ENCODE measurements at regions not wholly inside any gene's neighbourhood (a gene's known extent, or its start where the extent isn't known, plus 50 kb on each side); places are given as distances from the start of the nearest gene placed in this dataset.

DNA sequence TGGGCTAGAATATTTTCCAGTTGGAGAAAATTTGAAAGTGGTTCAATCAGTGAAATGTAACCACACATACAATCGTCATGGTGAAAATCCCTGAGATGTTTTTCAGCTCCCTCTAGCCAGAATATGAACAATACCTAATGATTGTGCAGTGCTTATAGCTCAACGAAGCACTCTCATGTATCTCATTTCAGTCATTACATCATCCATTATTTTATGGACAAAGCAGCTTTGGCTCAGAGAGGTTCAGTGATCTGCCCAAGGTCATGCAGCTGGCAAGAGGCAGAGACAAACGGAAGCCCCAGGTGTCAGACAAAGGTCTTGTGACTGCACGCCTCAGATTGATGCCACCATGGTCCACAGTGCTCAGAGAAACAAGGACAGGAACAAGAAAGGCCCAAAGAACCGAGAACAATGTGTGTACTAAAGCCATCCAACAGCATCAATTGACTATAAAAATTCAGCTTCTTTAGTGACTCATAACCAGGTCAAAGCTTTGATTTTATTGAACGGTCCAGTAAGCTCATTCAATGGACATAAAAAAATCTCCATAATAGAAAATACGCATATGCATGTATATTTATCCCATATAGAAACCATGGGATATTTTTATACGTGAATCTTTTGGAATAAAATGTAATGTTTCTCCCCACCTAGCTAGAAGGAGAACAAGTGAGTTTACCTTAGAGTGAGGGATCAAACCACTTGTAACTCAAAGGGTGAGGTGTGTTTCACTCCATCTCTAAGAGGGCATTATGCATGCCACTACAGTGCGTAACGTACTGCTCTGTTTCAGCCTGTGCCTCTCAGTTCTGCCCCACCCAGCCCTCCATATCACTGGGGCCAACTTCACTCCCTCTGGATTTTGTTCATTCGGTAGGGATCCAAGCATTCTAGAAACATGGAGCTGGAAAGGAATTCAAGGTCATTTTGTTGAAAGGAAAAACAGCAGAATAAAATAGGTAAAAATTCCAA, 141.8 kb downstream of the GRIN2B start (continued):
- TF ChIP-seq, protein P1, sequence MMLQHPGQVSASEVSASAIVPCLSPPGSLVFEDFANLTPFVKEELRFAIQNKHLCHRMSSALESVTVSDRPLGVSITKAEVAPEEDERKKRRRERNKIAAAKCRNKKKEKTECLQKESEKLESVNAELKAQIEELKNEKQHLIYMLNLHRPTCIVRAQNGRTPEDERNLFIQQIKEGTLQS (IDR thresholded peaks at IDR 0.05) = no peak
- no peak for TF ChIP-seq EGR1 (IDR thresholded peaks at IDR 0.05; ENCODE audit: low read depth in 2 of 2)
- TF ChIP-seq JUND (IDR thresholded peaks at IDR 0.05) = no peak
- TF ChIP-seq, protein P2, sequence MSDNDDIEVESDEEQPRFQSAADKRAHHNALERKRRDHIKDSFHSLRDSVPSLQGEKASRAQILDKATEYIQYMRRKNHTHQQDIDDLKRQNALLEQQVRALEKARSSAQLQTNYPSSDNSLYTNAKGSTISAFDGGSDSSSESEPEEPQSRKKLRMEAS (IDR thresholded peaks at IDR 0.05) = no peak
- no peak for TF ChIP-seq HNF4A (conservative IDR thresholded peaks at IDR 0.05)

DNA sequence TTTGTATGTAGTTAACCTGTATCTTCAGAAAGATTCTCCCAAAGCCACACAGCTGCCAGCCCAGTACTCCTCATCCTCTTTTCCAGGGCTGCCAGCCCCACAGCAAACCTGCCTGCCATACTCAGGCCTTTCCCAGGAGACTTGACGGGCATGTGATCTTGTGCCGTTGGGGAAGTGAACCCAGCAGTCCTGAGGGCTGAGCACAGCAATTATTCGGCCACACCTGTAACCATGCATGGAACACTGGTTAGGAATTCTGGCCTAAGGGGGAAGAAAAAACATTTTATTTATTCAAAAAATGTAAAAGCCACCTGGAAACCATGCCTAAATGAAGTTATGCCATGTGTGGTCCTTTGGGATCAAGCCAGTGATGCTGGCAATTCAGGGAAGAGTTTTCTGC, 145.3 kb downstream of the GRIN2B start:
- H3K27ac ChIP-seq (ENCODE audit: low read depth in 1 of 2, low read length in 2 of 2) = no peak overlapping the region
- no peaks in the 10 kb centered on the region for H3K9me3 ChIP-seq (ENCODE audit: control insufficient read depth in 4 of 4, low read length in 3 of 4)
- H3K36me3 ChIP-seq (ENCODE audit: control insufficient read depth in 4 of 4, insufficient read depth in 3 of 4, low read depth in 1 of 4, low read length in 3 of 4) = no peaks in the 10 kb centered on the region
- H3K9ac ChIP-seq (ENCODE audit: low read depth in 1 of 2, low read length in 2 of 2) = no peak overlapping the region
- no peak overlapping the region for H3K4me3 ChIP-seq (ENCODE audit: low read depth in 1 of 3, low read length in 3 of 3)
- no peaks in the 10 kb centered on the region for H3K4me1 ChIP-seq (ENCODE audit: control insufficient read depth in 4 of 4, insufficient read depth in 4 of 4, low read length in 3 of 4)
- DNase-seq (ENCODE audit: low spot score) = no peak
- WGBS = 87% methylated on average over 3 of the region's 3 CpGs
- TF ChIP-seq FOXA2 (IDR thresholded peaks at IDR 0.05) = no peak
- TF ChIP-seq, protein P3, sequence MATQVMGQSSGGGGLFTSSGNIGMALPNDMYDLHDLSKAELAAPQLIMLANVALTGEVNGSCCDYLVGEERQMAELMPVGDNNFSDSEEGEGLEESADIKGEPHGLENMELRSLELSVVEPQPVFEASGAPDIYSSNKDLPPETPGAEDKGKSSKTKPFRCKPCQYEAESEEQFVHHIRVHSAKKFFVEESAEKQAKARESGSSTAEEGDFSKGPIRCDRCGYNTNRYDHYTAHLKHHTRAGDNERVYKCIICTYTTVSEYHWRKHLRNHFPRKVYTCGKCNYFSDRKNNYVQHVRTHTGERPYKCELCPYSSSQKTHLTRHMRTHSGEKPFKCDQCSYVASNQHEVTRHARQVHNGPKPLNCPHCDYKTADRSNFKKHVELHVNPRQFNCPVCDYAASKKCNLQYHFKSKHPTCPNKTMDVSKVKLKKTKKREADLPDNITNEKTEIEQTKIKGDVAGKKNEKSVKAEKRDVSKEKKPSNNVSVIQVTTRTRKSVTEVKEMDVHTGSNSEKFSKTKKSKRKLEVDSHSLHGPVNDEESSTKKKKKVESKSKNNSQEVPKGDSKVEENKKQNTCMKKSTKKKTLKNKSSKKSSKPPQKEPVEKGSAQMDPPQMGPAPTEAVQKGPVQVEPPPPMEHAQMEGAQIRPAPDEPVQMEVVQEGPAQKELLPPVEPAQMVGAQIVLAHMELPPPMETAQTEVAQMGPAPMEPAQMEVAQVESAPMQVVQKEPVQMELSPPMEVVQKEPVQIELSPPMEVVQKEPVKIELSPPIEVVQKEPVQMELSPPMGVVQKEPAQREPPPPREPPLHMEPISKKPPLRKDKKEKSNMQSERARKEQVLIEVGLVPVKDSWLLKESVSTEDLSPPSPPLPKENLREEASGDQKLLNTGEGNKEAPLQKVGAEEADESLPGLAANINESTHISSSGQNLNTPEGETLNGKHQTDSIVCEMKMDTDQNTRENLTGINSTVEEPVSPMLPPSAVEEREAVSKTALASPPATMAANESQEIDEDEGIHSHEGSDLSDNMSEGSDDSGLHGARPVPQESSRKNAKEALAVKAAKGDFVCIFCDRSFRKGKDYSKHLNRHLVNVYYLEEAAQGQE (IDR thresholded peaks at IDR 0.05) = no peak
- no peak for TF ChIP-seq NR2F2 (IDR thresholded peaks at IDR 0.05)
- no peak for TF ChIP-seq HNF4A (conservative IDR thresholded peaks at IDR 0.05)
- TF ChIP-seq, protein P1 (IDR thresholded peaks at IDR 0.05) = no peak
- no peak for TF ChIP-seq JUND (IDR thresholded peaks at IDR 0.05)
- no peak for TF ChIP-seq RAD21 (IDR thresholded peaks at IDR 0.05)
- TF ChIP-seq, protein P4, sequence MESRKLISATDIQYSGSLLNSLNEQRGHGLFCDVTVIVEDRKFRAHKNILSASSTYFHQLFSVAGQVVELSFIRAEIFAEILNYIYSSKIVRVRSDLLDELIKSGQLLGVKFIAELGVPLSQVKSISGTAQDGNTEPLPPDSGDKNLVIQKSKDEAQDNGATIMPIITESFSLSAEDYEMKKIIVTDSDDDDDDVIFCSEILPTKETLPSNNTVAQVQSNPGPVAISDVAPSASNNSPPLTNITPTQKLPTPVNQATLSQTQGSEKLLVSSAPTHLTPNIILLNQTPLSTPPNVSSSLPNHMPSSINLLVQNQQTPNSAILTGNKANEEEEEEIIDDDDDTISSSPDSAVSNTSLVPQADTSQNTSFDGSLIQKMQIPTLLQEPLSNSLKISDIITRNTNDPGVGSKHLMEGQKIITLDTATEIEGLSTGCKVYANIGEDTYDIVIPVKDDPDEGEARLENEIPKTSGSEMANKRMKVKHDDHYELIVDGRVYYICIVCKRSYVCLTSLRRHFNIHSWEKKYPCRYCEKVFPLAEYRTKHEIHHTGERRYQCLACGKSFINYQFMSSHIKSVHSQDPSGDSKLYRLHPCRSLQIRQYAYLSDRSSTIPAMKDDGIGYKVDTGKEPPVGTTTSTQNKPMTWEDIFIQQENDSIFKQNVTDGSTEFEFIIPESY (IDR thresholded peaks at IDR 0.05) = no peak
- TF ChIP-seq YY1 (IDR thresholded peaks at IDR 0.05) = no peak
- no peak for TF ChIP-seq TAF1 (conservative IDR thresholded peaks at IDR 0.05)
- no peak for TF ChIP-seq HNF4G (IDR thresholded peaks at IDR 0.05)
- H3K27me3 ChIP-seq (ENCODE audit: control insufficient read depth in 4 of 4, insufficient read depth in 4 of 4, low read length in 3 of 4) = no peaks in the 10 kb centered on the region

DNA sequence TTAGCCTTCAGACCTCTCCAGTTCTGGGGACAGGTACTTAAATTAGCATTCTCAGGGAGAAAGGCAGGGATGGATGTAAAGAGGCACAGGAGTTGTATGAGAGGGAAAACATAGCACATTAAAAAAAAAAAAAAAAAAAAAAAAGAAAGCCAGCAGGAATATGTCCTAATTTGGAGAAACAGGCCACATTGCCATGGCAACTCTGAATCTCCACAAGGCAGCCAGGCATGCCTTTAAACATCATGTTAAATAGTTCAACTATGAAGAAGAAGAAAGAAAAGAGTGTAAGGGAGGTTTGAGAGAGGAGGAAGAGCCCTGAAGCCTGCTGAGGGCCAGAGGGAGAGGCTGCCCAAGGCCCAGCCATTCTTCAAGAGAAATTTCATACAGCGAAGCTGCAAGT, 145.8 kb downstream of the GRIN2B start:
- Histone ChIP-seq H3K4me1 (ENCODE audit: control insufficient read depth in 4 of 4, insufficient read depth in 4 of 4, low read length in 3 of 4) (no peaks in the 10 kb centered on the region), H3K4me3 (ENCODE audit: low read depth in 1 of 3, low read length in 3 of 3) (no peak overlapping the region), H3K27me3 (ENCODE audit: control insufficient read depth in 4 of 4, insufficient read depth in 4 of 4, low read length in 3 of 4) (no peaks in the 10 kb centered on the region), H3K27ac (ENCODE audit: low read depth in 1 of 2, low read length in 2 of 2) (no peak overlapping the region), H3K9ac (ENCODE audit: low read depth in 1 of 2, low read length in 2 of 2) (no peak overlapping the region), H3K9me3 (ENCODE audit: control insufficient read depth in 4 of 4, low read length in 3 of 4) (no peaks in the 10 kb centered on the region), H3K36me3 (ENCODE audit: control insufficient read depth in 4 of 4, insufficient read depth in 3 of 4, low read depth in 1 of 4, low read length in 3 of 4) (no peaks in the 10 kb centered on the region)
- WGBS = 86% methylated on average over 1 of the region's 1 CpG
- DNase-seq (ENCODE audit: low spot score) = no peak
- TF ChIP-seq, protein P2 (IDR thresholded peaks at IDR 0.05) = no peak
- TF ChIP-seq TAF1 (conservative IDR thresholded peaks at IDR 0.05) = no peak
- TF ChIP-seq FOXA2 (IDR thresholded peaks at IDR 0.05) = no peak
- TF ChIP-seq RXRA (IDR thresholded peaks at IDR 0.05) = no peak
- no peak for TF ChIP-seq EGR1 (IDR thresholded peaks at IDR 0.05; ENCODE audit: low read depth in 2 of 2)
- no peak for TF ChIP-seq NR2F2 (IDR thresholded peaks at IDR 0.05)
- no peak for TF ChIP-seq SP1 (IDR thresholded peaks at IDR 0.05)
- TF ChIP-seq, protein P1 (IDR thresholded peaks at IDR 0.05) = no peak
- TF ChIP-seq, protein P3 (IDR thresholded peaks at IDR 0.05) = no peak
- no peak for TF ChIP-seq HNF4G (IDR thresholded peaks at IDR 0.05)

Data from liver (tissue), 7 donors.